GM12872 (cell line): ENCODE measurements at regions not wholly inside any gene's neighbourhood (a gene's known extent, or its start where the extent isn't known, plus 50 kb on each side); places are given as distances from the start of the nearest gene placed in this dataset.

Experiments
- CTCF ChIP-seq: IDR thresholded peaks from 3 replicates; pipeline ENCODE4 v1.5.1; 2011; ENCODE audit warnings: low read depth, mild to moderate bottlenecking, low read length, moderate library complexity; ENCODE audit not compliant: insufficient read depth

- no peak for TF ChIP-seq CTCF
These were observed 417.7 kb upstream of the KLF4 start for GRCh38 chr9:107907255-107907654.

- no peak for TF ChIP-seq CTCF
These were observed 416.5 kb upstream of the KLF4 start for GRCh38 chr9:107906074-107906473.

- TF ChIP-seq CTCF, result no peak
These were observed 415.9 kb upstream of the KLF4 start for GRCh38 chr9:107905308-107906020.

- TF ChIP-seq CTCF, result no peak
These were observed 410.4 kb upstream of the KLF4 start for GRCh38 chr9:107899961-107900330.

GRCh38 chr9:107898761-107899160, 409.2 kb upstream of the KLF4 start:
- no peak for TF ChIP-seq CTCF

GRCh38 chr9:107896544-107896943, 407.0 kb upstream of the KLF4 start:
- no peak for TF ChIP-seq CTCF

GRCh38 chr9:107895501-107896001, 406.0 kb upstream of the KLF4 start:
- no peak for TF ChIP-seq CTCF
